ENCODE measurements at regions not wholly inside any gene's neighbourhood (a gene's known extent, or its start where the extent isn't known, plus 50 kb on each side); places are given as distances from the start of the nearest gene placed in this dataset.
A peak's percentile ranks its signal among the peaks of the same experiment; 100 is the strongest.
"Not testable (repeated sequence)": the region's sequence is repeated elsewhere in the genome, so short reads cannot be mapped to it uniquely, and the experiment has no call there.

- DNase-seq (ENCODE audit: extremely low read depth in 1 of 2, low read depth in 1 of 2), result not testable (repeated sequence)
These were observed 262.4 kb downstream of the ZNF37A start for GRCh38 chr10:38356527-38356926.

GRCh38 chr10:38362514-38362913 lies 268.4 kb downstream of the ZNF37A start:
- not testable (repeated sequence) for DNase-seq (ENCODE audit: extremely low read depth in 1 of 2, low read depth in 1 of 2)

GRCh38 chr10:38364073-38364472 lies 269.9 kb downstream of the ZNF37A start:
- not testable (repeated sequence) for DNase-seq (ENCODE audit: extremely low read depth in 1 of 2, low read depth in 1 of 2)

GRCh38 chr10:38365917-38366316 lies 271.8 kb downstream of the ZNF37A start:
- not testable (repeated sequence) for DNase-seq (ENCODE audit: extremely low read depth in 1 of 2, low read depth in 1 of 2)

- DNase-seq (ENCODE audit: extremely low read depth in 1 of 2, low read depth in 1 of 2), result not testable (repeated sequence)
These were observed 289.7 kb downstream of the ZNF37A start for GRCh38 chr10:38383800-38384199.

GRCh38 chr10:38386869-38387268 lies 292.7 kb downstream of the ZNF37A start:
- DNase-seq (ENCODE audit: extremely low read depth in 1 of 2, low read depth in 1 of 2), result not testable (repeated sequence)

GRCh38 chr10:38390725-38391124 lies 296.6 kb downstream of the ZNF37A start:
- not testable (repeated sequence) for DNase-seq (ENCODE audit: extremely low read depth in 1 of 2, low read depth in 1 of 2)

GRCh38 chr10:38395465-38395864 lies 301.3 kb downstream of the ZNF37A start:
- DNase-seq (ENCODE audit: extremely low read depth in 1 of 2, low read depth in 1 of 2), result not testable (repeated sequence)

GRCh38 chr10:38396178-38396954 lies 302.2 kb downstream of the ZNF37A start:
- DNase-seq (ENCODE audit: extremely low read depth in 1 of 2, low read depth in 1 of 2), result not testable (repeated sequence)

- DNase-seq (ENCODE audit: extremely low read depth in 1 of 2, low read depth in 1 of 2), result not testable (repeated sequence)
These were observed 307.4 kb downstream of the ZNF37A start for GRCh38 chr10:38401565-38401964.

GRCh38 chr10:38402442-38403346 lies 308.6 kb downstream of the ZNF37A start:
- peak; percentile 75 to 91 for DNase-seq (ENCODE audit: extremely low read depth in 1 of 2, low read depth in 1 of 2)

- not testable (repeated sequence) for DNase-seq (ENCODE audit: extremely low read depth in 1 of 2, low read depth in 1 of 2)
These were observed 309.4 kb downstream of the ZNF37A start for GRCh38 chr10:38403347-38404117.

GRCh38 chr10:38423634-38424033 lies 329.5 kb downstream of the ZNF37A start:
- not testable (repeated sequence) for DNase-seq (ENCODE audit: extremely low read depth in 1 of 2, low read depth in 1 of 2)

GRCh38 chr10:38430242-38430641 lies 336.1 kb downstream of the ZNF37A start:
- DNase-seq (ENCODE audit: extremely low read depth in 1 of 2, low read depth in 1 of 2), result not testable (repeated sequence)

GRCh38 chr10:38437359-38437758 lies 343.2 kb downstream of the ZNF37A start:
- DNase-seq (ENCODE audit: extremely low read depth in 1 of 2, low read depth in 1 of 2), result not testable (repeated sequence)

- DNase-seq (ENCODE audit: extremely low read depth in 1 of 2, low read depth in 1 of 2), result not testable (repeated sequence)
These were observed 354.6 kb downstream of the ZNF37A start for GRCh38 chr10:38448614-38449355.

GRCh38 chr10:38449618-38450017 lies 355.5 kb downstream of the ZNF37A start:
- DNase-seq (ENCODE audit: extremely low read depth in 1 of 2, low read depth in 1 of 2), result not testable (repeated sequence)

- DNase-seq (ENCODE audit: extremely low read depth in 1 of 2, low read depth in 1 of 2), result not testable (repeated sequence)
These were observed 356.4 kb downstream of the ZNF37A start for GRCh38 chr10:38450372-38451057.

GRCh38 chr10:38451306-38451967 lies 357.3 kb downstream of the ZNF37A start:
- not testable (repeated sequence) for DNase-seq (ENCODE audit: extremely low read depth in 1 of 2, low read depth in 1 of 2)
